ENCODE measurements at regions not wholly inside any gene's neighbourhood (a gene's known extent, or its start where the extent isn't known, plus 50 kb on each side); places are given as distances from the start of the nearest gene placed in this dataset.
"Not testable (repeated sequence)": the region's sequence is repeated elsewhere in the genome, so short reads cannot be mapped to it uniquely, and the experiment has no call there.

DNA sequence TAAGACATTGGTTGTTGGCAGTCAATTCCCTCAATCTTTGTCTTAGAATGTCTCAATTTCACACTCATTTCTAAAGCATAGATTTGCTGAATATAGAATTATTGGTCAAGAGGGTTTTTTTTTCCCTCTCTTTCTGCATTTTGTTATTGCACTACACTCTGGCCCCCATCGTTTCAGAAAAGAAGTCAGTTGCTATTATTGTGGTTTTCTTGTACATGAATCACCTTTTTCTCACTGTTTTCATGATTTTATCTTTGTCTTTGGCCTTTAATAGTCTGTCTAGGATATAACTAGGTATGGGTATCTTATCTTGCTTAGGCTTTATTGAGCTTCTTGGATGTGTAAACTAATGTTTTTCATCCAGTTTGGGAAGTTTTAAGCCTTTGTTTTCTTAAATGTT lies 194.3 kb upstream of the DAAM1 start:
- no peak overlapping the region for H3K4me3 ChIP-seq (ENCODE audit: low read depth, low read length, poor library complexity, severe bottlenecking)
- H3K79me2 ChIP-seq (ENCODE audit: insufficient read depth, low read depth, low read length): no peaks in the 10 kb centered on the region
- intact Hi-C loops (cut with micrococcal nuclease; ENCODE audit: unreplicated experiment): no loop called here
- DNase-seq (ENCODE audit: low spot score): no peak
- H4K20me1 ChIP-seq (ENCODE audit: insufficient read depth, low read length): no peaks in the 10 kb centered on the region
- H2AFZ ChIP-seq (ENCODE audit: low read length): no peak overlapping the region
- H3K4me2 ChIP-seq (ENCODE audit: low read length): no peak overlapping the region
- no peaks in the 10 kb centered on the region for H3K9me2 ChIP-seq (ENCODE audit: insufficient read depth, low read length)
- H3K36me3 ChIP-seq (ENCODE audit: insufficient read depth, low read length): no peaks in the 10 kb centered on the region
- ChIA-PET CTCF (ENCODE audit: unreplicated experiment) (no interaction called here), POLR2A (no interaction called here)
- H3K4me1 ChIP-seq (ENCODE audit: insufficient read depth, low read length, poor library complexity, severe bottlenecking): no peaks in the 10 kb centered on the region
- no TSS peak for BruUV-seq (replicated peaks)
- no peak overlapping the region for H3K27ac ChIP-seq (ENCODE audit: low read depth, low read length, poor library complexity, severe bottlenecking)
- TF ChIP-seq EZH2phosphoT487 (IDR thresholded peaks at IDR 0.05; ENCODE audit: borderline replicate concordance, low read depth, low read length): no peak
- TF ChIP-seq, protein P1, sequence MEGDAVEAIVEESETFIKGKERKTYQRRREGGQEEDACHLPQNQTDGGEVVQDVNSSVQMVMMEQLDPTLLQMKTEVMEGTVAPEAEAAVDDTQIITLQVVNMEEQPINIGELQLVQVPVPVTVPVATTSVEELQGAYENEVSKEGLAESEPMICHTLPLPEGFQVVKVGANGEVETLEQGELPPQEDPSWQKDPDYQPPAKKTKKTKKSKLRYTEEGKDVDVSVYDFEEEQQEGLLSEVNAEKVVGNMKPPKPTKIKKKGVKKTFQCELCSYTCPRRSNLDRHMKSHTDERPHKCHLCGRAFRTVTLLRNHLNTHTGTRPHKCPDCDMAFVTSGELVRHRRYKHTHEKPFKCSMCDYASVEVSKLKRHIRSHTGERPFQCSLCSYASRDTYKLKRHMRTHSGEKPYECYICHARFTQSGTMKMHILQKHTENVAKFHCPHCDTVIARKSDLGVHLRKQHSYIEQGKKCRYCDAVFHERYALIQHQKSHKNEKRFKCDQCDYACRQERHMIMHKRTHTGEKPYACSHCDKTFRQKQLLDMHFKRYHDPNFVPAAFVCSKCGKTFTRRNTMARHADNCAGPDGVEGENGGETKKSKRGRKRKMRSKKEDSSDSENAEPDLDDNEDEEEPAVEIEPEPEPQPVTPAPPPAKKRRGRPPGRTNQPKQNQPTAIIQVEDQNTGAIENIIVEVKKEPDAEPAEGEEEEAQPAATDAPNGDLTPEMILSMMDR (conservative IDR thresholded peaks at IDR 0.05; ENCODE audit: low read length): no peak
- no peaks in the 10 kb centered on the region for H3K9me3 ChIP-seq (ENCODE audit: low read length)

DNA sequence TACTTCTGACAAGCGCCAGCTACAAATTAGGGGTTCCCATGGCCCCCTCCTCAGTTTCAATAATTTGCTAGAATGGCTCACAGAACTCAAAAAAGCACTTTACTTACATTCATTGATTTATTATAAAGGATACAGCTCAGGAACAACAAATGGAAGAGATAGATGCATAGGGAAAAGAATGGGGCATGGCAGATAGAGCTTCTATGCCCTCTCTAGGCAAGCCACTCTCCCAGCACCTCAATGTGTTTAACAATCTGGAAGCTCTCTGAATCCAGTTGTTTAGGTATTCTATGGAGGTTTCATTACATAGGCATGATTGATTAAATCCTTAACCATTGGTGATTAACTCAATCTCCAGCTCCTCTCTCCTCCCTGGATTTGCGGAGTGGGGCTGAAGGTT lies 184.5 kb upstream of the DAAM1 start:
- intact Hi-C loops (cut with micrococcal nuclease; ENCODE audit: unreplicated experiment): no loop called here
- H3K9me2 ChIP-seq (ENCODE audit: insufficient read depth, low read length): no peaks in the 10 kb centered on the region
- TF ChIP-seq, protein P1 (conservative IDR thresholded peaks at IDR 0.05; ENCODE audit: low read length): no peak
- TF ChIP-seq EZH2phosphoT487 (IDR thresholded peaks at IDR 0.05; ENCODE audit: borderline replicate concordance, low read depth, low read length): no peak
- no peak overlapping the region for H3K27ac ChIP-seq (ENCODE audit: low read depth, low read length, poor library complexity, severe bottlenecking)
- H3K4me3 ChIP-seq (ENCODE audit: low read depth, low read length, poor library complexity, severe bottlenecking): no peak overlapping the region
- ChIA-PET CTCF (ENCODE audit: unreplicated experiment) (no interaction called here), POLR2A (no interaction called here)
- no peaks in the 10 kb centered on the region for H3K79me2 ChIP-seq (ENCODE audit: insufficient read depth, low read depth, low read length)
- no peak overlapping the region for H2AFZ ChIP-seq (ENCODE audit: low read length)
- BruUV-seq (replicated peaks): no TSS peak
- no peaks in the 10 kb centered on the region for H3K4me1 ChIP-seq (ENCODE audit: insufficient read depth, low read length, poor library complexity, severe bottlenecking)
- no peaks in the 10 kb centered on the region for H3K9me3 ChIP-seq (ENCODE audit: low read length)
- H3K4me2 ChIP-seq (ENCODE audit: low read length): no peak overlapping the region
- no peaks in the 10 kb centered on the region for H3K36me3 ChIP-seq (ENCODE audit: insufficient read depth, low read length)
- no peaks in the 10 kb centered on the region for H4K20me1 ChIP-seq (ENCODE audit: insufficient read depth, low read length)
- no peak for DNase-seq (ENCODE audit: low spot score)

GRCh38 chr14:59006179-59006578 lies 182.3 kb upstream of the DAAM1 start:
- H2AFZ ChIP-seq (ENCODE audit: low read length); CTCF ChIA-PET (ENCODE audit: unreplicated experiment); POLR2A ChIA-PET; H3K79me2 ChIP-seq (ENCODE audit: insufficient read depth, low read depth, low read length); H3K36me3 ChIP-seq (ENCODE audit: insufficient read depth, low read length); H3K4me2 ChIP-seq (ENCODE audit: low read length); DNase-seq (ENCODE audit: low spot score); intact Hi-C loops (cut with micrococcal nuclease; ENCODE audit: unreplicated experiment); H4K20me1 ChIP-seq (ENCODE audit: insufficient read depth, low read length); H3K4me3 ChIP-seq (ENCODE audit: low read depth, low read length, poor library complexity, severe bottlenecking); H3K9me3 ChIP-seq (ENCODE audit: low read length); H3K4me1 ChIP-seq (ENCODE audit: insufficient read depth, low read length, poor library complexity, severe bottlenecking); H3K9me2 ChIP-seq (ENCODE audit: insufficient read depth, low read length); BruUV-seq (replicated peaks); H3K27ac ChIP-seq (ENCODE audit: low read depth, low read length, poor library complexity, severe bottlenecking): not testable (repeated sequence)

Data from OCI-LY7 (cell line).